Vagina (tissue), 2 donors: ENCODE measurements at regions not wholly inside any gene's neighbourhood (a gene's known extent, or its start where the extent isn't known, plus 50 kb on each side); places are given as distances from the start of the nearest gene placed in this dataset.

Source experiments
- POLR2A ChIP-seq, 2 donors: fragments of 450-650 bp; IDR thresholded peaks; one replicate each; pipeline ENCODE4 v1.6.1; 2017; ENCODE audit warnings: antibody characterized with exemption in 2 of 2, mild to moderate bottlenecking in 2 of 2, moderate library complexity in 2 of 2
- POLR2AphosphoS5 ChIP-seq, 2 donors: sonication (generic); formaldehyde crosslinking; IDR thresholded peaks; one replicate each; pipeline ENCODE4 v1.9.0; 2017; ENCODE audit warnings: antibody characterized with exemption in 2 of 2, mild to moderate bottlenecking in 2 of 2, low read depth in 1 of 2; ENCODE audit not compliant: insufficient read depth in 1 of 2
- TF ChIP-seq, protein P1 (sequence below), 3 experiments: fragments of 450-650 bp in 2 of 3; fragments of 200-600 bp in 1 of 3; sonication (generic) in 1 of 3; IDR thresholded peaks; one replicate each; pipeline ENCODE4 v1.5.1; 2017 to 2019; ENCODE audit warnings: antibody characterized with exemption in 3 of 3, mild to moderate bottlenecking in 2 of 3, moderate library complexity in 2 of 3

DNA sequence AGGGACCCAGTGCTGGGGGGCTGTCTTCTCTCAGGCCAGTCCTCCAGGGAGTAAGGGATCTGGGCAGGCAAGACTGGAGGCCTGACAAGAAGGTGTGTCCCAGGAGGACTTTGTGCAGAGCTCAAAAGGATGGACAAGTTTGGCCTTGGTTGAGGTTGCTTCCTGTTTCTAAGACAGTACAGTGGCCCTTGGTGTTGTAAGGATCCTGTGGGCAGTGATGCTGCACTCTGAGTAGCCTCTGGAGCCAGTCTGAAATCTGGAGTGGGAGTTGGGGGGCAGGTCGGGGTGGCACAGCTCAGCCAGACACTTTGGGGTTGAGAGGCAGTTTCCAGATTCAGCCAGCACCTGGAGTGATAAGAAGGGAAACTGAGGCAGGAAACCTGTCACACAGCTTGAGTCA, 139.2 kb upstream of the ZMIZ1 start:
- TF ChIP-seq, protein P1, sequence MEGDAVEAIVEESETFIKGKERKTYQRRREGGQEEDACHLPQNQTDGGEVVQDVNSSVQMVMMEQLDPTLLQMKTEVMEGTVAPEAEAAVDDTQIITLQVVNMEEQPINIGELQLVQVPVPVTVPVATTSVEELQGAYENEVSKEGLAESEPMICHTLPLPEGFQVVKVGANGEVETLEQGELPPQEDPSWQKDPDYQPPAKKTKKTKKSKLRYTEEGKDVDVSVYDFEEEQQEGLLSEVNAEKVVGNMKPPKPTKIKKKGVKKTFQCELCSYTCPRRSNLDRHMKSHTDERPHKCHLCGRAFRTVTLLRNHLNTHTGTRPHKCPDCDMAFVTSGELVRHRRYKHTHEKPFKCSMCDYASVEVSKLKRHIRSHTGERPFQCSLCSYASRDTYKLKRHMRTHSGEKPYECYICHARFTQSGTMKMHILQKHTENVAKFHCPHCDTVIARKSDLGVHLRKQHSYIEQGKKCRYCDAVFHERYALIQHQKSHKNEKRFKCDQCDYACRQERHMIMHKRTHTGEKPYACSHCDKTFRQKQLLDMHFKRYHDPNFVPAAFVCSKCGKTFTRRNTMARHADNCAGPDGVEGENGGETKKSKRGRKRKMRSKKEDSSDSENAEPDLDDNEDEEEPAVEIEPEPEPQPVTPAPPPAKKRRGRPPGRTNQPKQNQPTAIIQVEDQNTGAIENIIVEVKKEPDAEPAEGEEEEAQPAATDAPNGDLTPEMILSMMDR (IDR thresholded peaks at IDR 0.05): no peak
- TF ChIP-seq POLR2AphosphoS5 (IDR thresholded peaks at IDR 0.05; ENCODE audit: insufficient read depth in 1 of 2, low read depth in 1 of 2) (no peak), POLR2A (IDR thresholded peaks at IDR 0.05) (no peak)
